Endothelial cell of umbilical vein (primary cell): ENCODE measurements at regions not wholly inside any gene's neighbourhood (a gene's known extent, or its start where the extent isn't known, plus 50 kb on each side); places are given as distances from the start of the nearest gene placed in this dataset.

Source experiments
- BruUV-seq: library from RNA; stranded (reverse); fragments of 400-500 nt; replicated peaks from 2 replicates; lab custom pipeline; 2021; lab: Mats Ljungman, UMichigan
- CTCF ChIA-PET: fragments of 300-600, 350-600 bp; sonication (Branson Sonifier 250); formaldehyde crosslinking; loops from one replicate; lab custom pipeline; 2021; ENCODE audit warnings: antibody characterized with exemption, inconsistent platforms; lab: Charles Lee
- POLR2A ChIA-PET: fragments of 300-600, 350-600 bp; sonication (Branson Sonifier 250); formaldehyde crosslinking; loops from one replicate; lab custom pipeline; 2021; ENCODE audit warnings: antibody characterized with exemption, inconsistent platforms; lab: Charles Lee
- DNase-seq: peaks from one replicate; pipeline ENCODE4 v3.0.0-alpha.2; 2011; ENCODE audit warnings: low read depth, low spot score
- FAIRE-seq: peaks from 2 replicates; lab custom pipeline; 2011; peaks lifted over from hg19 to GRCh38; lab: Jason Lieb, UNC
- H2AFZ ChIP-seq: 2 replicates; pipeline ENCODE4 v1.6.0; 2012; ENCODE audit warnings: low read depth, low read length, control low read depth, inconsistent platforms
- H3K27ac ChIP-seq: 2 replicates; pipeline ENCODE4 v1.5.1; 2011; ENCODE audit warnings: low read depth, mild to moderate bottlenecking, control low read depth, low read length, moderate library complexity; ENCODE audit not compliant: insufficient read depth
- H3K27me3 ChIP-seq, 2 experiments: 2 replicates each; pipeline versions ENCODE4 v1.6.0 to v1.6.1; 2011; ENCODE audit warnings: low read length in 2 of 2, mixed read lengths in 1 of 2; ENCODE audit not compliant: control insufficient read depth in 2 of 2, insufficient read depth in 2 of 2
- H3K36me3 ChIP-seq, 2 experiments: 2 replicates in 1 of 2; 3 replicates in 1 of 2; pipeline ENCODE4 v1.5.1; 2011; ENCODE audit warnings: low read length in 2 of 2, mild to moderate bottlenecking in 1 of 2, moderate library complexity in 1 of 2; ENCODE audit not compliant: control insufficient read depth in 2 of 2, insufficient read depth in 2 of 2; ENCODE audit errors: extremely low read depth in 1 of 2
- H3K4me1 ChIP-seq: 3 replicates; pipeline ENCODE4 v1.5.1; 2011; ENCODE audit warnings: mild to moderate bottlenecking, low read length; ENCODE audit not compliant: control insufficient read depth, insufficient read depth; ENCODE audit errors: extremely low read depth
- H3K4me2 ChIP-seq: 2 replicates; pipeline ENCODE4 v1.6.1; 2011; ENCODE audit warnings: low read length, control low read depth, mixed read lengths; ENCODE audit not compliant: insufficient read depth
- H3K4me3 ChIP-seq, 3 experiments: fragments of 200-600 bp in 1 of 3; sonication (generic), shearing (Covaris generic) in 1 of 3; replicated peaks in 1 of 3; 2 replicates each; pipeline ENCODE4 v1.5.1; 2011 to 2016; ENCODE audit warnings: control low read depth in 3 of 3, low read length in 3 of 3, mild to moderate bottlenecking in 2 of 3, inconsistent platforms in 1 of 3, low read depth in 1 of 3, moderate library complexity in 1 of 3; ENCODE audit not compliant: insufficient read depth in 1 of 3
- H3K79me2 ChIP-seq: 2 replicates; pipeline ENCODE4 v1.6.0; 2012; ENCODE audit warnings: low read length, inconsistent platforms; ENCODE audit not compliant: control insufficient read depth, insufficient read depth
- H3K9ac ChIP-seq: replicated peaks from 2 replicates; pipeline ENCODE3; 2011; ENCODE audit warnings: low read length, control low read depth; ENCODE audit not compliant: insufficient read depth; ENCODE audit errors: extremely low read depth
- H3K9me1 ChIP-seq: replicated peaks from 3 replicates; pipeline ENCODE4 v1.6.0; 2011; ENCODE audit warnings: mild to moderate bottlenecking, low read length; ENCODE audit not compliant: control insufficient read depth, insufficient read depth; ENCODE audit errors: extremely low read depth
- H3K9me3 ChIP-seq: replicated peaks from 2 replicates; pipeline ENCODE4 v1.5.1; 2012; ENCODE audit warnings: low read length, inconsistent platforms; ENCODE audit not compliant: control insufficient read depth, insufficient read depth
- H4K20me1 ChIP-seq: replicated peaks from 2 replicates; pipeline ENCODE3; 2011; ENCODE audit warnings: mild to moderate bottlenecking, low read length; ENCODE audit not compliant: control insufficient read depth, insufficient read depth; ENCODE audit errors: extremely low read depth
- EZH2 ChIP-seq: IDR thresholded peaks from 2 replicates; pipeline ENCODE4 v1.6.1; 2012; ENCODE audit warnings: borderline replicate concordance, low read depth, mild to moderate bottlenecking, moderate library complexity, low read length, inconsistent platforms; ENCODE audit not compliant: severe bottlenecking
- FOS ChIP-seq: IDR thresholded peaks from 2 replicates; pipeline ENCODE4 v1.6.1; 2011; ENCODE audit warnings: mild to moderate bottlenecking, low read length, moderate library complexity, borderline replicate concordance; ENCODE audit not compliant: insufficient read depth
- GATA2 ChIP-seq: IDR thresholded peaks from 2 replicates; pipeline ENCODE4 v1.7.0; 2011; ENCODE audit warnings: low read depth, mild to moderate bottlenecking, moderate library complexity, mixed read lengths, low read length; ENCODE audit not compliant: insufficient read length, insufficient read depth
- JUN ChIP-seq: IDR thresholded peaks from 2 replicates; pipeline ENCODE4 v1.6.1; 2011; ENCODE audit warnings: borderline replicate concordance, low read depth; ENCODE audit not compliant: insufficient read length, insufficient read depth
- MAX ChIP-seq: IDR thresholded peaks from 2 replicates; pipeline ENCODE4 v1.6.1; 2011; ENCODE audit not compliant: insufficient read depth, insufficient read length
- MYC ChIP-seq: IDR thresholded peaks from one replicate; pipeline ENCODE4 v1.6.1; 2011; ENCODE audit warnings: mild to moderate bottlenecking, low read depth, low read length
- POLR2A ChIP-seq: IDR thresholded peaks from 2 replicates; pipeline ENCODE4 v1.6.1; 2012; ENCODE audit warnings: low read depth, mild to moderate bottlenecking, control low read depth, low read length
- POLR2AphosphoS5 ChIP-seq: IDR thresholded peaks from 2 replicates; pipeline ENCODE4 v1.6.1; 2012; ENCODE audit warnings: low read depth, mild to moderate bottlenecking, control low read depth, low read length, moderate library complexity; ENCODE audit not compliant: insufficient read depth
- dilution Hi-C: fragments of 300-500 bp; cut with MboI; formaldehyde crosslinking; loops from one replicate; pipeline ENCODE4 v1.15.0; 2019; ENCODE audit warnings: low sequenced_read_pairs; ENCODE audit not compliant: extremely low pct_ligation_motif_present
- intact Hi-C: fragments of 100-400 bp; cut with micrococcal nuclease; formaldehyde crosslinking; loops from one replicate; pipeline ENCODE4 v1.10.0; 2022
- TF ChIP-seq, protein P1 (sequence below), 2 donors: IDR thresholded peaks; 1 replicate in 1 of 2; 2 replicates in 1 of 2; pipeline ENCODE4 v1.5.1; 2011; ENCODE audit warnings: low read length in 2 of 2, mild to moderate bottlenecking in 2 of 2, moderate library complexity in 2 of 2, control low read depth in 1 of 2, inconsistent platforms in 1 of 2, low read depth in 1 of 2; ENCODE audit not compliant: insufficient read depth in 1 of 2; ENCODE audit errors: extremely low read depth in 1 of 2

DNA sequence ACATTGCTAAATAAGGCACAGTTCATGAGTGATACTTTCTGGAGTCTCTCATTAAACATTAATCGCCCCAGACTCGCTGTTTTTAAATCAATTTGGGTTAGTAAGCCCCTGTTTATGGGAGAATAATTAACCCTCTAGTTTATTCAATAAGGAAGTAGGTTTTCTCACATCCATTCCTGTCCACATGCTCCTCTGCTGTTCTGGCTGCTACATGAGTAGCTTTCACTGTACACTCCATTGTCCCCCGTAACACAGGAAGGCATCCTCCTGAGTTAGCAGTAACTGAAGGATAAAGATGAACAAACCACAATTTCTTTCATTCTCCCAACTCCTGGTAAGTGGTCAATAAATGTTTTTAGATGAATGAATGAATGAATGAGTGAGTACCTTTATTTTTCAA is 378.5 kb downstream of the DIPK2A start:
- no peak overlapping the region for H3K4me2 ChIP-seq
- no peaks in the 10 kb centered on the region for H3K9me3 ChIP-seq
- intact Hi-C loops (no loop called here), dilution Hi-C loops (no loop called here)
- H3K36me3 ChIP-seq = no peaks in the 10 kb centered on the region
- H3K9ac ChIP-seq = no peak overlapping the region
- H3K4me3 ChIP-seq = no peak overlapping the region
- ChIA-PET POLR2A (no interaction called here), CTCF (no interaction called here)
- no peak for TF ChIP-seq EZH2
- no peak for TF ChIP-seq POLR2AphosphoS5
- TF ChIP-seq FOS = no peak
- TF ChIP-seq POLR2A = no peak
- no peak for TF ChIP-seq MAX
- no peak for TF ChIP-seq MYC
- no peak for TF ChIP-seq JUN
- TF ChIP-seq GATA2 = no peak
- H3K79me2 ChIP-seq = no peaks in the 10 kb centered on the region
- no peaks in the 10 kb centered on the region for H4K20me1 ChIP-seq
- H3K27ac ChIP-seq = no peak overlapping the region
- no peaks in the 10 kb centered on the region for H3K9me1 ChIP-seq
- no peak overlapping the region for H2AFZ ChIP-seq
- FAIRE-seq (no peak), DNase-seq (no peak)
- no peaks in the 10 kb centered on the region for H3K27me3 ChIP-seq
- BruUV-seq = no TSS peak
- H3K4me1 ChIP-seq = no peaks in the 10 kb centered on the region

DNA sequence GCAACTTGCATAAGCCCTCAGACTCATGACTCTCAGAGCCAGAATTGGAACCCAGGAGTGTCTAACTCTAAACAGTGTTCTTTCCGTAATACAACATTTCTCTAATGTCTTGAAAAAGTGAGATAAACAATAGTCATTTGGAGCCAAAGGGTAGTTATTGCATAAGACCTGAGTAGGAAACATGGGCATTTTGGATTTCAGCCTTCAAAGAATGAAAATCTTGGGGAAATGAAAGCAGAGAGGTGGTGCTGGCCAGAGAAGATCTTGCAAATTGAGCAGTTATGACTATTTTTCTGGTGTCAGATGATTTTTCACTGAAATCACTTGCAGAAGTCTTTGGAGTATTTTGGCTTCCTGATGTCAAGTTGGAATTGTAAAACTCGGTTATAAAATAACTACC is 379.4 kb downstream of the DIPK2A start:
- dilution Hi-C loops (no loop called here), intact Hi-C loops (no loop called here)
- CTCF ChIA-PET = no interaction called here
- no peaks in the 10 kb centered on the region for H3K27me3 ChIP-seq
- TF ChIP-seq MAX = no peak
- no peak for TF ChIP-seq FOS
- TF ChIP-seq, protein P1, sequence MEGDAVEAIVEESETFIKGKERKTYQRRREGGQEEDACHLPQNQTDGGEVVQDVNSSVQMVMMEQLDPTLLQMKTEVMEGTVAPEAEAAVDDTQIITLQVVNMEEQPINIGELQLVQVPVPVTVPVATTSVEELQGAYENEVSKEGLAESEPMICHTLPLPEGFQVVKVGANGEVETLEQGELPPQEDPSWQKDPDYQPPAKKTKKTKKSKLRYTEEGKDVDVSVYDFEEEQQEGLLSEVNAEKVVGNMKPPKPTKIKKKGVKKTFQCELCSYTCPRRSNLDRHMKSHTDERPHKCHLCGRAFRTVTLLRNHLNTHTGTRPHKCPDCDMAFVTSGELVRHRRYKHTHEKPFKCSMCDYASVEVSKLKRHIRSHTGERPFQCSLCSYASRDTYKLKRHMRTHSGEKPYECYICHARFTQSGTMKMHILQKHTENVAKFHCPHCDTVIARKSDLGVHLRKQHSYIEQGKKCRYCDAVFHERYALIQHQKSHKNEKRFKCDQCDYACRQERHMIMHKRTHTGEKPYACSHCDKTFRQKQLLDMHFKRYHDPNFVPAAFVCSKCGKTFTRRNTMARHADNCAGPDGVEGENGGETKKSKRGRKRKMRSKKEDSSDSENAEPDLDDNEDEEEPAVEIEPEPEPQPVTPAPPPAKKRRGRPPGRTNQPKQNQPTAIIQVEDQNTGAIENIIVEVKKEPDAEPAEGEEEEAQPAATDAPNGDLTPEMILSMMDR (IDR thresholded peaks at IDR 0.05; ENCODE audit: extremely low read depth in 1 of 2, insufficient read depth in 1 of 2, low read depth in 1 of 2, low read length in 2 of 2) = no peak
- TF ChIP-seq POLR2A = no peak
- no peak for TF ChIP-seq GATA2
- TF ChIP-seq POLR2AphosphoS5 = no peak
- no peak for TF ChIP-seq MYC
- no peak for TF ChIP-seq JUN
- BruUV-seq = no TSS peak
- no peak overlapping the region for H3K9ac ChIP-seq
- no peak for DNase-seq
- H3K36me3 ChIP-seq = no peaks in the 10 kb centered on the region
- H3K4me1 ChIP-seq = no peaks in the 10 kb centered on the region
- no peaks in the 10 kb centered on the region for H3K9me3 ChIP-seq
- no peak overlapping the region for H3K27ac ChIP-seq
- no peaks in the 10 kb centered on the region for H3K79me2 ChIP-seq
- no peak overlapping the region for H2AFZ ChIP-seq
- H4K20me1 ChIP-seq = no peaks in the 10 kb centered on the region
- POLR2A ChIA-PET = no interaction called here
- H3K9me1 ChIP-seq = no peaks in the 10 kb centered on the region
- no peak overlapping the region for H3K4me2 ChIP-seq
- H3K4me3 ChIP-seq = no peak overlapping the region
- no peak for FAIRE-seq
